Ishikawa (cell line): ENCODE measurements at regions not wholly inside any gene's neighbourhood (a gene's known extent, or its start where the extent isn't known, plus 50 kb on each side); places are given as distances from the start of the nearest gene placed in this dataset.
A peak's percentile ranks its signal among the peaks of the same experiment; 100 is the strongest.

Experiments used
- CEBPB ChIP-seq: IDR thresholded peaks from 2 replicates; pipeline ENCODE4 v1.6.1; 2012
- CREB1 ChIP-seq: IDR thresholded peaks from 2 replicates; pipeline ENCODE4 v1.6.1; 2012; ENCODE audit warnings: low read depth
- EGR1 ChIP-seq: IDR thresholded peaks from 2 replicates; pipeline ENCODE4 v1.6.1; 2012
- EP300 ChIP-seq: IDR thresholded peaks from 2 replicates; pipeline ENCODE4 v1.6.1; 2012; ENCODE audit warnings: borderline replicate concordance
- FOXM1 ChIP-seq: IDR thresholded peaks from 2 replicates; pipeline ENCODE4 v1.6.1; 2012; ENCODE audit warnings: low read depth, borderline replicate concordance
- MAX ChIP-seq: IDR thresholded peaks from 2 replicates; pipeline ENCODE4 v1.6.1; 2012
- NFIC ChIP-seq: IDR thresholded peaks from 2 replicates; pipeline ENCODE4 v1.6.1; 2012
- RAD21 ChIP-seq: IDR thresholded peaks from 2 replicates; pipeline ENCODE4 v1.6.1; 2012; ENCODE audit warnings: low read depth
- TAF1 ChIP-seq: IDR thresholded peaks from 2 replicates; pipeline ENCODE4 v1.6.1; 2012; ENCODE audit warnings: low read depth, mild to moderate bottlenecking
- TCF12 ChIP-seq: IDR thresholded peaks from 2 replicates; pipeline ENCODE4 v1.6.1; 2012; ENCODE audit warnings: low read depth
- TEAD4 ChIP-seq: IDR thresholded peaks from 2 replicates; pipeline ENCODE4 v1.6.1; 2012
- USF1 ChIP-seq: IDR thresholded peaks from 2 replicates; pipeline ENCODE4 v1.6.1; 2012
- YY1 ChIP-seq: IDR thresholded peaks from 2 replicates; pipeline ENCODE4 v1.6.1; 2012; ENCODE audit warnings: low read depth
- ZBTB7A ChIP-seq: IDR thresholded peaks from 2 replicates; pipeline ENCODE4 v1.6.1; 2012; ENCODE audit warnings: low read depth
- TF ChIP-seq, protein P1 (sequence below): IDR thresholded peaks from 2 replicates; pipeline ENCODE4 v1.6.1; 2012; ENCODE audit warnings: low read depth, mild to moderate bottlenecking

- TF ChIP-seq CREB1 (no peak), RAD21 (peak; percentile 28; the same call in 1 of the 2 replicates)
Observed at GRCh38 chr14:65286443-65286842, 126.1 kb upstream of the FUT8 start.

DNA sequence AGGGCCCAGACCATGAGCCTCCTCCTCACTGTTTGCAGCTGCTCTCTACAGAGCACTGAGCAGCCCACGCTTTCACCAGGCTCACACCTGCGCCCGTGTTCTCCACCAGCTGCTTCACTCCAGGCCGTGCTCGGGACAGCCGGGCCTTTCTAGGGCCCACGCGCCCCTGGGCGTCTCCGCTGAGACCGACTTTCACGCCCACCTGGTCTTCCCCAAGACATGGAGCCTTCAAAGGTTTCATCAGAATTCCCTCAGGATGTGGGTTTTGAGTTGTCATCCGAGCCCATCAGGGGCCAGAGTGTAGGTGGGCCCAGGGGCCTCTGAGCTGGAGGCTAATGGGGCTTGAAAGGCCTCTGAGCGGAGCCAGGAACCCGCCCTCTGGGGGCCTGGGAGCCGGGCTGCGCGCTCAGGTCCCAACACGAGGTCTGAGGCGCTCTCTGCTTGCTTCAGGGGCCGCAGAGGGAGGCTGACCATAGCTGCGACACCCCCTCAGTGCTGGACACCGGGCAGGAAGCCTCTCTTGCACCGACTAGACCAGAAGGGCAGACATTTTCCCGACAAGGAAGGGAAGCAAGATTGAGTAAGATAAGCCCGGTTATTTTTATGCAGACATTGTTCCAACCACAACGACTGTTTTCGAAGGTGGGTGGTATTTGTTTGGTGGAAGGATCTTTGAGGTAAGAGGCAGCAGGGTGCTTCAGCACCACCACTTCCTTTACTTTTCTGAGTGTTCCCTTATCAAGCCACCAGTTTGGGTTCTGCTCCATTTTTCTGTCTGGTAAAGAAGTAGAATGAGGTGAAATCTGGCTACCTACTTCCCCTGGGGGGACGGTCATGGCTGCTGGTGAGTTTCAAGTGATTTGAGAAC lies 125.0 kb upstream of the FUT8 start:
- TF ChIP-seq YY1 = no peak
- TF ChIP-seq EP300 = no peak
- TF ChIP-seq TCF12 = no peak
- no peak for TF ChIP-seq TEAD4
- TF ChIP-seq CEBPB = no peak
- no peak for TF ChIP-seq USF1
- no peak for TF ChIP-seq FOXM1
- TF ChIP-seq TAF1 = no peak
- TF ChIP-seq RAD21 = no peak
- no peak for TF ChIP-seq NFIC
- TF ChIP-seq, protein P1, sequence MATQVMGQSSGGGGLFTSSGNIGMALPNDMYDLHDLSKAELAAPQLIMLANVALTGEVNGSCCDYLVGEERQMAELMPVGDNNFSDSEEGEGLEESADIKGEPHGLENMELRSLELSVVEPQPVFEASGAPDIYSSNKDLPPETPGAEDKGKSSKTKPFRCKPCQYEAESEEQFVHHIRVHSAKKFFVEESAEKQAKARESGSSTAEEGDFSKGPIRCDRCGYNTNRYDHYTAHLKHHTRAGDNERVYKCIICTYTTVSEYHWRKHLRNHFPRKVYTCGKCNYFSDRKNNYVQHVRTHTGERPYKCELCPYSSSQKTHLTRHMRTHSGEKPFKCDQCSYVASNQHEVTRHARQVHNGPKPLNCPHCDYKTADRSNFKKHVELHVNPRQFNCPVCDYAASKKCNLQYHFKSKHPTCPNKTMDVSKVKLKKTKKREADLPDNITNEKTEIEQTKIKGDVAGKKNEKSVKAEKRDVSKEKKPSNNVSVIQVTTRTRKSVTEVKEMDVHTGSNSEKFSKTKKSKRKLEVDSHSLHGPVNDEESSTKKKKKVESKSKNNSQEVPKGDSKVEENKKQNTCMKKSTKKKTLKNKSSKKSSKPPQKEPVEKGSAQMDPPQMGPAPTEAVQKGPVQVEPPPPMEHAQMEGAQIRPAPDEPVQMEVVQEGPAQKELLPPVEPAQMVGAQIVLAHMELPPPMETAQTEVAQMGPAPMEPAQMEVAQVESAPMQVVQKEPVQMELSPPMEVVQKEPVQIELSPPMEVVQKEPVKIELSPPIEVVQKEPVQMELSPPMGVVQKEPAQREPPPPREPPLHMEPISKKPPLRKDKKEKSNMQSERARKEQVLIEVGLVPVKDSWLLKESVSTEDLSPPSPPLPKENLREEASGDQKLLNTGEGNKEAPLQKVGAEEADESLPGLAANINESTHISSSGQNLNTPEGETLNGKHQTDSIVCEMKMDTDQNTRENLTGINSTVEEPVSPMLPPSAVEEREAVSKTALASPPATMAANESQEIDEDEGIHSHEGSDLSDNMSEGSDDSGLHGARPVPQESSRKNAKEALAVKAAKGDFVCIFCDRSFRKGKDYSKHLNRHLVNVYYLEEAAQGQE = no peak

- no peak for TF ChIP-seq RAD21
- TF ChIP-seq EGR1 = no peak
- TF ChIP-seq, protein P1 = no peak
- TF ChIP-seq CREB1 = no peak
- TF ChIP-seq MAX = no peak
- TF ChIP-seq TEAD4 = no peak
- no peak for TF ChIP-seq TCF12
- TF ChIP-seq EP300 = no peak
- no peak for TF ChIP-seq ZBTB7A
- TF ChIP-seq YY1 = no peak
- TF ChIP-seq USF1 = no peak
- TF ChIP-seq CEBPB = no peak
- TF ChIP-seq TAF1 = no peak
- no peak for TF ChIP-seq NFIC
- TF ChIP-seq FOXM1 = no peak
Observed at GRCh38 chr14:65290830-65291229, 121.7 kb upstream of the FUT8 start.

DNA sequence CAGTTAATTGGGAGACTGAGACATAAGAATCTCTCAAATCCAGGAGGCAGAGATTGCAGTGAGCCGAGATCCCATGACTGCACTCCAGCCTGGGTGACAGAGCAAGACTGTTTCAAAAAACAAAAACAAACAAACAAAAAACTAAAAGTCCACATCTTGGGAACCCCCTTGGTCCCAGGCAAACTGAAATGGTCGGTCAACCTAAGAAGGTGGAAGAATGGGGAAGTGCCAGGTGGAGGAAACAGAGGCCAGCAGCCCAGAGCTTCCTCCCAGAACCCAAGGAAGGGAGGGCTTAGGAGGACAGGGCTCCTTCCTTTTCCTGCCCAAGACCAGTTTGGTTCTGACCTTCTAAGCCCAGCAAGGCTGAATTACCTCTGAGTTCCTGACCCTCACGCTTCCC lies 121.0 kb upstream of the FUT8 start:
- TF ChIP-seq NFIC = no peak
- TF ChIP-seq FOXM1 = no peak
- no peak for TF ChIP-seq ZBTB7A
- TF ChIP-seq EP300 = no peak
- TF ChIP-seq YY1 = no peak
- TF ChIP-seq, protein P1 = no peak
- TF ChIP-seq TAF1 = no peak
- TF ChIP-seq CREB1 = no peak
- no peak for TF ChIP-seq RAD21
